SK-N-SH (cell line): ENCODE measurements at regions not wholly inside any gene's neighbourhood (a gene's known extent, or its start where the extent isn't known, plus 50 kb on each side); places are given as distances from the start of the nearest gene placed in this dataset.

ENCODE experiments used
- CHD2 ChIP-seq: fragments of 150-350 bp; IDR thresholded peaks from 2 replicates; pipeline ENCODE4 v1.6.1; 2018; ENCODE audit warnings: low read length; ENCODE audit not compliant: partially characterized antibody
- POLR2AphosphoS5 ChIP-seq: IDR thresholded peaks from 2 replicates; pipeline ENCODE4 v1.6.1; 2012; ENCODE audit warnings: low read depth, low read length
- TF ChIP-seq, protein P1 (sequence below): fragments of 200-600 bp; sonication (generic); IDR thresholded peaks from 2 replicates; pipeline ENCODE4 v1.6.1; 2017; ENCODE audit warnings: antibody characterized with exemption, mild to moderate bottlenecking, moderate library complexity
- TF ChIP-seq, protein P2 (sequence below): IDR thresholded peaks from 2 replicates; pipeline ENCODE4 v1.6.1; 2012; ENCODE audit warnings: mild to moderate bottlenecking, low read depth, low read length, moderate library complexity

DNA sequence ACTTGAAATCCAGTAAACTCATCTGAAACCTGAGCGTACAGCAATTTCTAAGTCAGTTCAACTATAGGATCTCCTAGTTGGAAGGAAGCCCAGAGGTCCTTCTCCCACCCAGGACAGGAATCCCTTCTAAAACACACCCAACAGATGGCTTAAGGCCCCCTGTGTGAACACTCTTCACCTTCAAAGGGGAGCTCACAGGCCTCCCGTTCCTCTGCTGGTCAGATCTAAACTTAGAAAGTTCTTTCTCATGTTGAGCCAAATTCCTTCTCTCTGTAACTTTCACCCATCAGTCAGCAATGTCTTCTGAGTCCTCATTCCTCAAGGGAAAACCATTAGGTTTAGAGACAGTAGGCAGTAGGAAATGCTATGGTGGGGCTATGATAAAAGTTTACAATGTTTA lies 355.2 kb downstream of the PCNX1 start:
- TF ChIP-seq, protein P1, sequence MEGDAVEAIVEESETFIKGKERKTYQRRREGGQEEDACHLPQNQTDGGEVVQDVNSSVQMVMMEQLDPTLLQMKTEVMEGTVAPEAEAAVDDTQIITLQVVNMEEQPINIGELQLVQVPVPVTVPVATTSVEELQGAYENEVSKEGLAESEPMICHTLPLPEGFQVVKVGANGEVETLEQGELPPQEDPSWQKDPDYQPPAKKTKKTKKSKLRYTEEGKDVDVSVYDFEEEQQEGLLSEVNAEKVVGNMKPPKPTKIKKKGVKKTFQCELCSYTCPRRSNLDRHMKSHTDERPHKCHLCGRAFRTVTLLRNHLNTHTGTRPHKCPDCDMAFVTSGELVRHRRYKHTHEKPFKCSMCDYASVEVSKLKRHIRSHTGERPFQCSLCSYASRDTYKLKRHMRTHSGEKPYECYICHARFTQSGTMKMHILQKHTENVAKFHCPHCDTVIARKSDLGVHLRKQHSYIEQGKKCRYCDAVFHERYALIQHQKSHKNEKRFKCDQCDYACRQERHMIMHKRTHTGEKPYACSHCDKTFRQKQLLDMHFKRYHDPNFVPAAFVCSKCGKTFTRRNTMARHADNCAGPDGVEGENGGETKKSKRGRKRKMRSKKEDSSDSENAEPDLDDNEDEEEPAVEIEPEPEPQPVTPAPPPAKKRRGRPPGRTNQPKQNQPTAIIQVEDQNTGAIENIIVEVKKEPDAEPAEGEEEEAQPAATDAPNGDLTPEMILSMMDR = no peak
- TF ChIP-seq POLR2AphosphoS5 (no peak), CHD2 (no peak)
- TF ChIP-seq, protein P2, sequence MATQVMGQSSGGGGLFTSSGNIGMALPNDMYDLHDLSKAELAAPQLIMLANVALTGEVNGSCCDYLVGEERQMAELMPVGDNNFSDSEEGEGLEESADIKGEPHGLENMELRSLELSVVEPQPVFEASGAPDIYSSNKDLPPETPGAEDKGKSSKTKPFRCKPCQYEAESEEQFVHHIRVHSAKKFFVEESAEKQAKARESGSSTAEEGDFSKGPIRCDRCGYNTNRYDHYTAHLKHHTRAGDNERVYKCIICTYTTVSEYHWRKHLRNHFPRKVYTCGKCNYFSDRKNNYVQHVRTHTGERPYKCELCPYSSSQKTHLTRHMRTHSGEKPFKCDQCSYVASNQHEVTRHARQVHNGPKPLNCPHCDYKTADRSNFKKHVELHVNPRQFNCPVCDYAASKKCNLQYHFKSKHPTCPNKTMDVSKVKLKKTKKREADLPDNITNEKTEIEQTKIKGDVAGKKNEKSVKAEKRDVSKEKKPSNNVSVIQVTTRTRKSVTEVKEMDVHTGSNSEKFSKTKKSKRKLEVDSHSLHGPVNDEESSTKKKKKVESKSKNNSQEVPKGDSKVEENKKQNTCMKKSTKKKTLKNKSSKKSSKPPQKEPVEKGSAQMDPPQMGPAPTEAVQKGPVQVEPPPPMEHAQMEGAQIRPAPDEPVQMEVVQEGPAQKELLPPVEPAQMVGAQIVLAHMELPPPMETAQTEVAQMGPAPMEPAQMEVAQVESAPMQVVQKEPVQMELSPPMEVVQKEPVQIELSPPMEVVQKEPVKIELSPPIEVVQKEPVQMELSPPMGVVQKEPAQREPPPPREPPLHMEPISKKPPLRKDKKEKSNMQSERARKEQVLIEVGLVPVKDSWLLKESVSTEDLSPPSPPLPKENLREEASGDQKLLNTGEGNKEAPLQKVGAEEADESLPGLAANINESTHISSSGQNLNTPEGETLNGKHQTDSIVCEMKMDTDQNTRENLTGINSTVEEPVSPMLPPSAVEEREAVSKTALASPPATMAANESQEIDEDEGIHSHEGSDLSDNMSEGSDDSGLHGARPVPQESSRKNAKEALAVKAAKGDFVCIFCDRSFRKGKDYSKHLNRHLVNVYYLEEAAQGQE = no peak
